Mucosa of descending colon (tissue), 3 donors: ENCODE measurements at regions not wholly inside any gene's neighbourhood (a gene's known extent, or its start where the extent isn't known, plus 50 kb on each side); places are given as distances from the start of the nearest gene placed in this dataset.

ENCODE experiments used
- ATAC-seq: fragments of 200-7000 bp; cut with Tn5 transposase; one replicate; pipeline ENCODE4 v1.9.1; 2020; ENCODE audit warnings: mild to moderate bottlenecking, moderate library complexity
- DNase-seq, 3 donors: peaks; one replicate each; pipeline ENCODE4 v3.0.0-alpha.2; 2020
- H3K36me3 ChIP-seq: fragments of 200-600 bp; one replicate; pipeline ENCODE4 v1.8.0; 2021; ENCODE audit warnings: low read depth, mild to moderate bottlenecking
- H3K4me1 ChIP-seq: fragments of 200-600 bp; one replicate; pipeline ENCODE4 v1.8.0; 2021; ENCODE audit warnings: low read depth, mild to moderate bottlenecking
- H3K4me3 ChIP-seq: fragments of 200-600 bp; one replicate; pipeline ENCODE4 v1.8.0; 2021; ENCODE audit warnings: mild to moderate bottlenecking
- H3K9me3 ChIP-seq: fragments of 200-600 bp; one replicate; pipeline ENCODE4 v1.8.0; 2021; ENCODE audit warnings: mild to moderate bottlenecking
- CTCF ChIP-seq: fragments of 200-600 bp; IDR thresholded peaks from one replicate; pipeline ENCODE4 v1.8.0; 2022; ENCODE audit warnings: antibody characterized with exemption, mild to moderate bottlenecking
- intact Hi-C, 2 donors: fragments of 100-400 bp; cut with DNase I in 1 of 2; cut with micrococcal nuclease in 1 of 2; formaldehyde crosslinking; loops; one replicate each; pipeline versions ENCODE4 v1.11.0 to v1.11.1; 2022; cut with DNase I, micrococcal nuclease
- donor health status: DM: no; HTN: no; CAD: no; lungs with moderate emphysema.
- donor health status: DM: no; HTN: no; CAD: no.
- donor health status: DM: no; HTN: yes; CAD: no.

DNA sequence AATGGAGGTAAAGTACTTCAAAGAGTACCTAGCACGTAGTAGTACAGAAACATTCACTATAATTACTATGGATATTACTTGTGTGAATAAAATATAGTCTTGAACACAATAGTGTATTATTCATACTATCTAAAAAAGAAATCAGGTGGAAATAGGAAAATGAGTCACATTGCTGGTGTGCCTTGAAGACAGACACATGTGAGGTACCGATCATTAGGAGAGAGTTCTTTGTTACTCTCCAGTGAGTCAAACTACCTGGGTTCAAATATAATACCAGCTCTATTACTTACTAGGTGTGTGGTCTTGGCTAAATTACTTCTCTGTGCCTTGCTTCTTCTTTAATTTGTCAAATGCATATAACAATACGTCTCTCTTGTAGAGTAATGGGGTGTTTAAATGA is 50.8 kb upstream of the BEND6 start:
- no peaks in the 10 kb centered on the region for H3K9me3 ChIP-seq
- intact Hi-C loops: loop anchor here (2.0 to 10.0 kb wide), 3 partner anchors 111 to 421 kb away; partner anchors contain the start of gene PRIM2 (in 1 of the 2)
- H3K4me3 ChIP-seq: no peak overlapping the region
- peaks cover 6% of the 10 kb centered on the region for H3K4me1 ChIP-seq
- DNase-seq (no peak), ATAC-seq (no peak)
- no peak for TF ChIP-seq CTCF
- no peaks in the 10 kb centered on the region for H3K36me3 ChIP-seq

- Histone ChIP-seq H3K9me3 (no peaks in the 10 kb centered on the region), H3K4me1 (peaks cover 6% of the 10 kb centered on the region), H3K4me3 (no peak overlapping the region), H3K36me3 (no peaks in the 10 kb centered on the region)
- intact Hi-C loops: loop anchor here in 1 of 2 donors (5.0 to 10.0 kb wide), 2 partner anchors 112 to 414 kb away; partner anchors contain the start of gene PRIM2
- DNase-seq (no peak), ATAC-seq (no peak)
- peak; percentile 31 for TF ChIP-seq CTCF
These were observed 52.1 kb upstream of the BEND6 start for GRCh38 chr6:56902641-56903464.

DNA sequence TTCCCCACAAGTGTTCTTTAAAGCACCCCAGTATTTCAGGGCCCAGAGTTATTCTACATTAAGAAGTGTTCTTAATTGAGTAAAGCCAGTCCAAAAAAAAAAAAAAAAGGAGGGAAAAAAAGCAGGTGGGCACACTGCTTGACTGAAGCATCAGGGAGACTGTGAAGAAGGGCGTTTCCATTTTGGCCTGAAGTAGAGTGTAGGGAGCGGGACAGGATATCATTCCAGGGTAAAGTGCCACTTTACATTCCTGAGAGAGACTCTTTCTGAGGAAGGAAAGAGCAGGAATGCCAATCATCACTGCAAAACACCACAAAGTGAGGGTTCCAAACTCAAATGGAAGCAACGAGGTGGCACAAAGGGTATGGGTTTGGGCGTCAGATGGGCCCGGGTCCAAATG is 54.1 kb upstream of the BEND6 start:
- H3K9me3 ChIP-seq: no peaks in the 10 kb centered on the region
- DNase-seq (no peak), ATAC-seq (no peak)
- intact Hi-C loops: loop anchor here in 1 of 2 donors (5.0 to 10.0 kb wide), 2 partner anchors 114 to 417 kb away; partner anchors contain the start of gene PRIM2
- H3K4me1 ChIP-seq: peaks cover 6% of the 10 kb centered on the region
- no peak for TF ChIP-seq CTCF
- H3K36me3 ChIP-seq: no peaks in the 10 kb centered on the region
- H3K4me3 ChIP-seq: no peak overlapping the region

DNA sequence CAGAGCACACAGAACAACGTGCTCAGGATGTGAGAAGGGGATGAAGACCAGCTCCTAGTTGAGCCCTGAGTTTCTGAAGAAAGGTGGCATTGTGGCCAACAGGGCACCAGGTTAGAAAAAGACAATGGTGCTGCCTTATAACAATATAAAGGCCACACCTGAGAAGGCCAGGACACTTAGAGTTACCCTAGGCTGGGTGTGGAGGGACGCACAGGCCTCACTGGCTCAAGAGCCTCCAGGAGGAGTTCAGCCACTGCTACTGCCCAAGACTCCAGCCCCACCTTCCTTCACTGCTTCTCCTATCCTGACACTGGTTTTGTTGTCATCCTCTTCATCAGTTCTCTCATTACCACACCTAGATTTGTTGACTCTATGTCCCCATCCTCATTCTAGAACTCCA is 55.2 kb upstream of the BEND6 start:
- Histone ChIP-seq H3K36me3 (no peaks in the 10 kb centered on the region), H3K4me3 (no peak overlapping the region), H3K9me3 (no peaks in the 10 kb centered on the region), H3K4me1 (peaks cover 6% of the 10 kb centered on the region)
- intact Hi-C loops: loop anchor here in 1 of 2 donors (5.0 to 10.0 kb wide), 2 partner anchors 115 to 418 kb away; partner anchors contain the start of gene PRIM2
- TF ChIP-seq CTCF: no peak
- DNase-seq: peak in 1 of 3 donors; percentile 42
- ATAC-seq: peak; percentile 68

- intact Hi-C loops: no loop called here
- Histone ChIP-seq H3K9me3 (no peaks in the 10 kb centered on the region), H3K36me3 (no peaks in the 10 kb centered on the region), H3K4me3 (no peak overlapping the region), H3K4me1 (peaks cover 6% of the 10 kb centered on the region)
- ATAC-seq: peak; percentile 49
- DNase-seq: no peak
- no peak for TF ChIP-seq CTCF
These were observed 55.6 kb upstream of the BEND6 start for GRCh38 chr6:56899311-56899710.
